NOMO-1 (cell line): ENCODE measurements at regions not wholly inside any gene's neighbourhood (a gene's known extent, or its start where the extent isn't known, plus 50 kb on each side); places are given as distances from the start of the nearest gene placed in this dataset.
A peak's percentile ranks its signal among the peaks of the same experiment; 100 is the strongest.
"Not testable (repeated sequence)": the region's sequence is repeated elsewhere in the genome, so short reads cannot be mapped to it uniquely, and the experiment has no call there.

Experiments
- DNase-seq, 2 experiments: peaks; one replicate each; lab custom pipeline; 2025; ENCODE audit not compliant: unreplicated experiment in 2 of 2; lab: John Stamatoyannopoulos, UW

- no peak for DNase-seq
Observed at GRCh38 chr3:159741281-159741680, 247.4 kb upstream of the IL12A start.

- DNase-seq, result no peak
Observed at GRCh38 chr3:159748425-159748824, 240.2 kb upstream of the IL12A start.

GRCh38 chr3:159749406-159749805, 239.2 kb upstream of the IL12A start:
- DNase-seq, result no peak

- no peak for DNase-seq
Observed at GRCh38 chr3:159751146-159751545, 237.5 kb upstream of the IL12A start.

GRCh38 chr3:159751752-159752151, 236.9 kb upstream of the IL12A start:
- no peak for DNase-seq

GRCh38 chr3:159756279-159757207, 232.1 kb upstream of the IL12A start:
- DNase-seq, result not testable (repeated sequence)

- DNase-seq, result no peak
Observed at GRCh38 chr3:159757341-159758060, 231.1 kb upstream of the IL12A start.

GRCh38 chr3:159760046-159760445, 228.6 kb upstream of the IL12A start:
- DNase-seq, result no peak

GRCh38 chr3:159761369-159761768, 227.3 kb upstream of the IL12A start:
- DNase-seq, result no peak

- DNase-seq, result no peak
Observed at GRCh38 chr3:159761848-159762635, 226.6 kb upstream of the IL12A start.

- peak; percentile 38 to 43 for DNase-seq
Observed at GRCh38 chr3:159763011-159763601, 225.5 kb upstream of the IL12A start.

- DNase-seq, result peak; percentile 43 to 50
Observed at GRCh38 chr3:159763602-159764489, 224.8 kb upstream of the IL12A start.

GRCh38 chr3:159764490-159765029, 224.1 kb upstream of the IL12A start:
- DNase-seq, result no peak

- no peak for DNase-seq
Observed at GRCh38 chr3:159765030-159765859, 223.4 kb upstream of the IL12A start.

- DNase-seq, result no peak
Observed at GRCh38 chr3:159765860-159766294, 222.8 kb upstream of the IL12A start.

- no peak for DNase-seq
Observed at GRCh38 chr3:159766563-159767185, 222.0 kb upstream of the IL12A start.

GRCh38 chr3:159770998-159771397, 217.6 kb upstream of the IL12A start:
- no peak for DNase-seq
